Renal cortical epithelial cell (primary cell): ENCODE measurements at regions not wholly inside any gene's neighbourhood (a gene's known extent, or its start where the extent isn't known, plus 50 kb on each side); places are given as distances from the start of the nearest gene placed in this dataset.
"Not testable (repeated sequence)": the region's sequence is repeated elsewhere in the genome, so short reads cannot be mapped to it uniquely, and the experiment has no call there.

ENCODE experiments used
- DNase-seq: peaks from one replicate; pipeline ENCODE4 v3.0.0-alpha.2; 2011; ENCODE audit warnings: low read depth

GRCh38 chr3:86794361-86795065 is 196.4 kb downstream of the VGLL3 start:
- peak; percentile 2 for DNase-seq

- DNase-seq = peak; percentile 97
Observed at GRCh38 chr3:86793786-86794185, 197.2 kb downstream of the VGLL3 start.

GRCh38 chr3:86792316-86792715 is 198.6 kb downstream of the VGLL3 start:
- peak; percentile 1 for DNase-seq

GRCh38 chr3:86790884-86791549 is 199.9 kb downstream of the VGLL3 start:
- no peak for DNase-seq

GRCh38 chr3:86788371-86788770 is 202.6 kb downstream of the VGLL3 start:
- peak; percentile 25 for DNase-seq

- peak; percentile 36 for DNase-seq
Observed at GRCh38 chr3:86787091-86787490, 203.9 kb downstream of the VGLL3 start.

GRCh38 chr3:86785386-86785785 is 205.6 kb downstream of the VGLL3 start:
- peak; percentile 7 for DNase-seq

- DNase-seq = no peak
Observed at GRCh38 chr3:86782866-86783265, 208.1 kb downstream of the VGLL3 start.

GRCh38 chr3:86782286-86782685 is 208.7 kb downstream of the VGLL3 start:
- no peak for DNase-seq

- peak; percentile 42 for DNase-seq
Observed at GRCh38 chr3:86774082-86774691, 216.8 kb downstream of the VGLL3 start.

- no peak for DNase-seq
Observed at GRCh38 chr3:86772699-86773098, 218.2 kb downstream of the VGLL3 start.

- no peak for DNase-seq
Observed at GRCh38 chr3:86771741-86772512, 219.0 kb downstream of the VGLL3 start.

GRCh38 chr3:86766331-86766730 is 224.6 kb downstream of the VGLL3 start:
- DNase-seq = no peak

- not testable (repeated sequence) for DNase-seq
Observed at GRCh38 chr3:86757322-86758179, 233.4 kb downstream of the VGLL3 start.

- DNase-seq = no peak
Observed at GRCh38 chr3:86748015-86748414, 242.9 kb downstream of the VGLL3 start.

GRCh38 chr3:86744051-86744450 is 246.9 kb downstream of the VGLL3 start:
- no peak for DNase-seq

- no peak for DNase-seq
Observed at GRCh38 chr3:86743233-86743632, 247.7 kb downstream of the VGLL3 start.

- DNase-seq = no peak
Observed at GRCh38 chr3:86740751-86741150, 250.2 kb downstream of the VGLL3 start.

- DNase-seq = no peak
Observed at GRCh38 chr3:86739244-86739643, 251.7 kb downstream of the VGLL3 start.

- DNase-seq = no peak
Observed at GRCh38 chr3:86738684-86739083, 252.3 kb downstream of the VGLL3 start.

- DNase-seq = no peak
Observed at GRCh38 chr3:86737517-86737916, 253.4 kb downstream of the VGLL3 start.
